HG03457 (cell line): ENCODE measurements at regions not wholly inside any gene's neighbourhood (a gene's known extent, or its start where the extent isn't known, plus 50 kb on each side); places are given as distances from the start of the nearest gene placed in this dataset.

Experiments used
- ATAC-seq: cut with Tn5 transposase; IDR thresholded peaks from one replicate; pipeline ENCODE4 v1.9.1; 2021; ENCODE audit warnings: moderate number of reproducible peaks; ENCODE audit not compliant: unreplicated experiment

DNA sequence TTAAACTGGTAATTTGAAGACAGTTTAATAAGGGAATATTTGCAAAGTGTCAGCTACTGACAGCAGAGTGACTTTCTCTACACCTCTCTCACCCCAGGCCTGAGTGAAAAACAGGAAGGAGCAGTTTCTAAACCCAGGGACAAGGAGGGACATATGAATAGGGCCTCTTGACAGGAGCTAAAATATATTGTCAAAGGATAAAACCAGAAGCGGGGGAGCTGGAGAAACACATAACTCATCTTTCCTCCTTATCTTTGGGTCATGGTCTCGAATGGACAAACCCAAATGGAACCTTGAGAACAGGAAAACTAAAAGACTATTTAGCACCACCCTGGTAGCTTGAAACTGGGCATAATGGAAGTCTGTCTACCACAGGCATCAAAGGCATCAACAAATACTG is 197.5 kb upstream of the FOXA2 start:
- no peak for ATAC-seq

DNA sequence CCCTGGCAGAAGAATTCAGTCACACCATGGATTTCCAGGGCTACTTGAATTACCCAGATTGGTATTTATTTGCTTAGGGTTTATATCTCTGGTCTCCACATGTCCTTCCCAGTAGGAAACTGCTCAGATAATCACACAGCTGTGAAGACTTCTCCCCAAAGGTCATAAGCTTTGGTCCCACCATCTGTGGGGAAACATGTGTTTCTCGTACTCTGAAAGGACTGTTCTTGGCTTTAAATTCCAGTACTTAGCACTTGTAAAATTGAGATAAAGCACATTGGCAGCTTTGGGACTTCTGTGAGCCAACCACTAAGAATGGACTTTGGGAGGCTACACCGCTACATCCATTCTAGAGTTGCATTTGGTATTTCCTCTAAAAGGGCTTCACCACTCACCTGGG is 205.3 kb upstream of the FOXA2 start:
- no peak for ATAC-seq

DNA sequence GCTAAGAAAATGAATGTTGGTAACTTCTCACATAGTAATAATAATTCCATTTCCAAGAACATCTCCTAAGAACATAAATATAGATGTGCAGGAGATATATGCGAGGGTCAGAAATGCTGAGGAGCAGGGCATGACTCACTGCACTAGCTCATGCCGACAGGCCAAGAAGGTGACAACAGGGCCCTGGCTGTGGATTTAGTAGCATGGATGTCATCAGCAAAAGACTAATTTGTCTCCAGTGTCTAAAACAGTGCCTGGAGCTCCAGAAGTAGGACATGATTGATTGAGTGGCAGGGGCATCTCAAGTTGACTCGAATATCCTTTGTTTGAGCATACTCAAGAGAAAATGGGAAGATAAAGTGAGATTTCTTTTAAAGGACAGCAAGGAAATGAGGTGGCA is 207.0 kb upstream of the FOXA2 start:
- no peak for ATAC-seq

DNA sequence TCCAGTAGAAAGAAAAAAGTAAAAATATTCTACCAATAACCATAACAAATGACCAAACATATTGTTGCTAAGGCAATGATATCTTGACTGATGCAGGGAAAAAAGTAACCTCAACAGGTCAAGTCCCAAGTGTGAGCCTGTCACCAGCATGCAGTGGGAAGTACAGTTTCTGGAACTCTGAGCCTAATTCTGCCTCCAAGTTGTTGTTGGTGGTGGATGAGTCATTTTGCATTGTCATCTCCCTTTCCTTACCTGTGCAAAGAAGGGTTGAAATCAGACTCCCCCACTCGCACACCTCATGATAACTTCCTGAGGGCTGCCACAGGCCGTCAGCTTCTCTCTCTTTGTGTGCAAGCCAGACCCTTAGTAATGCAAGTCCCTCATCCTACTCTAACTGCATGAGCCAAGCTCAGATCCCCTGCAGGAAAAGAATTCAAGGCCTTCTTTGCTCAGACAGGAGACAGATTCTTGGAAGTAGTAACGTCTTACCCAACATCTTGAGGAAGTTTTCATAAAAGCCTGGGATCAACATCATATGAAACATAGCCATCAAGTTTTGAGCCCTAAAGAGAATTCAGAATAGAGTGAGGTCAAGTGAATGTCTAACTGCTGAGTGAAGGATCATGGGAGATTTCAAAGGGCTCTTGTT is 207.6 kb upstream of the FOXA2 start:
- ATAC-seq, result no peak

DNA sequence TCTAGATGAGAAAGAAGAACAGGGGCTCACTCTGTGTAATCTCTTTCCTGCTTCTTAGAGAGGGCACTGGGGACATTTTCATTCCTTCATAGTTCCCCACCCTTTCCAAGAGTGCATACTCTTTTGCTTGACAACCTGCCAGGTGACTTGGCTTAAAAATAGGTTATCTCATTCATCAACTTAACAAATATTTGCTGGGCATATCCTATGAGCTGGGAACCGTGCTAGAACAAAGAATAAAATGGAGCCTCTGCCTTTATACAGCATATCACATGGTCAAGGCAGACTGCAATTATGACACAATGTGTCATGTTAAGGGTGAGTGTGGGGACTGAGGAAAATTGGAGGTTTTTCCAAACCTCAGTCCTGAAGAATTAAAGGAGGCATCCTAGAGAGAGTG is 209.8 kb upstream of the FOXA2 start:
- no peak for ATAC-seq

DNA sequence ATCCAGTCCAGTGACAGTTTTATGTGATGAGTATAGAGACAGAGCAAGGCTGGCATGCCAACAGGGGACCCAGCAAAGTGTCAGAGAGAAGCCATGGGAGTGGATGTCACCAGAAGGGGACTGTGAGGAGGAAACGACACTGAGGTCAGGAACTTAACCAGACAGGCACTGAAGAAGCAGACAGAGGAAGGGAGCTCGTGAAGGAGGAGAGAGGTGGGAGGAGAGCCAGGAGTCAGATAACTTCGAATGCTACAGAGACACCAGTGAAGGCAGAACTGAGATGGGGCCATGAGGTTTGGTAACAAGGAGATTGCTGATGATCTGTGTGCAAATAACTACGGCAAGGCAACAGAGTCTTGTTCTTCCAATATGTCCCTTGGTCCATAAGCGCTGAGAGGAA is 211.1 kb upstream of the FOXA2 start:
- no peak for ATAC-seq

DNA sequence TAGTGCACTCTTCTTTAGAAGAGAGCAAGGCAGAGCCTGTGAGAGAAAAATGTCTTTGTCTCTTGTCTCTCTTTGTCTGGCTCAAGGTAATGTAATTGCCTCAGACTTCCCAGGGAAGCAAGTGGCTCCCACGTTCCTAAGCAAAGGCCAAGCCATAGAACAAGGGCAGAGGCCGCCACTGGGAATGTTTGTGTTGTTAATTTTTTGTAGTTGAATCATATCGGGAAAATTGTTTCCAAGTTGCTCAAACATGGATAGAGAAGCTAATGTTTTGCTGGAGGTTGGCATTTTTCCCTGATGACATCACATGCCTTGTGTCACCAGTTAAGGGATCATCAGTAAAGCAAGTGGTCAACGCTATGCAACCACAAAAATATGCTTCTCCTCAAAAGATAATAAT is 211.5 kb upstream of the FOXA2 start:
- ATAC-seq, result no peak

DNA sequence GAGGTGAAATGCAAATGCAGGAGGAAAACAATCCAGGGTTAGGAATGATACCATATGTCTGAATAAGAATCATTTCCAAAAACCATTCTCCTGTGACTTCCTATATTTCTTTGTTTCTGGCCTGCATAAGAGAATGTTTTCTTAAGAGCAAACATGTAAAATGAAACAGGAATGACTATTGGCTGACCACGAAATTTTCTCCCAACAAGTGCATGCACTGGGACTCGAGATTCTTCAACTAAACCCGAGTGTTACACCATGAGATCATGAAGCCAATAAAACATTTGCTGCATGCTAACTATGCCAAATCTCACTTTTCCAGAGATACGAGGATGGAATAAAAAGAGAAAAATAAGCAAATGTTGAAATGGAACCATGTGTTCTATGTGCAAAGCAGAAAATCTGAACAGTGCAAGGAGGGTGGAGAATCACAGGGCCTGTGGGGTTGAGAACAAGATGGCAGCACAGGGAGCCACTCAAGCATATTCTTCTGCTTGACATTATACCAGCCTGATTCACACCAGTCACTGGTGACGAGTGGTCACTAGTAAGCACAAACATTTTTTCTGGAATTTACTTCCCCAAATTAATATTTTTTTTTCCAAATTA is 212.2 kb upstream of the FOXA2 start:
- no peak for ATAC-seq

DNA sequence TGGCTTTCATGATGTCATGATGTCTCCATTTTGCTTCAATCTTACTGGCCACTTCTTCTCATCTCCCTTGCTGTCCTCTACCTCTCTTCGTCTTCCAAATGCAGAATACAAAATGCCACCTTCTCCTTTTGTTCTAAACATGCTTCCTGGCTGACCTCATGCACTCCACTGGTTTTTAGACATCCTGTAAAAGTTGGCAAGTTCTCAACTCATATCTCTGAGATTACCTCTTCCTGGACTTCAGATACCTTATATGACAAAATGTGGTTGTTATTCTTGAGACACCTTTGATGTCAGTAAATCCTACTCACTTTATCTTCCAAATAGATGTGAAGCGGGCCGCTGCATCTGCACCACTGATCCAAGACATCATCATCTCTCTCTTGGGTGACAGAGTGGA is 212.7 kb upstream of the FOXA2 start:
- ATAC-seq, result no peak

DNA sequence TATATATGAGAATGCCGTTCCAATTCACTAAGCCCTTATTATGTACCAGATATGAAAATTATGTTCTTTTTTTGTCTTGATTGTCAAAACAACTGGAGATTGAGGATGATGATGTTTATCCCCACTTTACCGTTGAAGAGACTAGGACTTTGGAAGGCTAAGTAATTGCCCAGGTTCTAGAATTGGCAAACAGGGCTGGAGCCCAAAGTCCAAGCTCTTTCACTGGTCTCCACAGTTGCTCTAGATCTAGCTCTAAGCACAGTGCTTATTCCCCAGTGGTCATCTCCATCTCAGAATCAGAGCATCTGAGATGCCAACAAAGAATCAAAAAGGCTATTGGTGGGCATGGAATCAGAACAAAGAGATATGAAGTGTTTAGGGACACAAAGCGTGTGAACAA is 215.3 kb upstream of the FOXA2 start:
- no peak for ATAC-seq

DNA sequence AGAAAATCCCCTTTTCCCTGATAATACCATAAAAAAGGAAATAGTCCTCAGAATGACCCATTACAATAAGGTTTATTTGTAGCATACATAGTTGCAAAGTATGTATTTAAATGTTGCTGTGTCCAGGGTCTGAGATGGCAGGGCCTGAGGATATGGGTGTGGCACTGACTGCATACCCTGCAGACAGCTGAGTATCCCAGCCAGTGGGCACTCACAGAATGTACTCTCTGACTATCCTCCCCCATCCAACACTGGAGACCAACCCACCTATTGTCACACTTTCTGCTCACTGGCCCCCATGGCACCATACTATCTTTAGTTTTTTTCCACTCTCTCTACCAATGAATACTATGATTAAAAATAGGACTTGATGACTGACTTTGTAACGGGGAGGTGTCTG is 215.8 kb upstream of the FOXA2 start:
- ATAC-seq, result no peak

DNA sequence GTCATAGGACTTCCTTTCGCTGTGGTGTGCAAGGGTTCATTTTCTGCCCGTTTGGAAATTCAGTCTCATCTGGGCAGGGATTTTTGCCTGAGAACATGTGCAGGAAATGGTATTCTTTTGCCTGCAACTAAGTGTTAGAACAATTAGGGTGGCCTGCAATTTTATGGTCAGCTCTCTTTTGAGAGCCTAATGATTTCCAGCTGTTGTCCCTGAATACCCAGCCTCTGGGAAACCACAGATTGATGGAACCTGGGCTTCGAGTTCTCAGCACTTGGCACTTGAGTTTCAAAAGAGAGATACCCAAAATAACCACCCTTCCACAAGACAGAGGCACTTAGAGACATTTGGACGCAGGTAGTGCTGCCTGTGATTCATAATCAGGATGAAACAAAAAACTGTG is 217.2 kb upstream of the FOXA2 start:
- no peak for ATAC-seq

DNA sequence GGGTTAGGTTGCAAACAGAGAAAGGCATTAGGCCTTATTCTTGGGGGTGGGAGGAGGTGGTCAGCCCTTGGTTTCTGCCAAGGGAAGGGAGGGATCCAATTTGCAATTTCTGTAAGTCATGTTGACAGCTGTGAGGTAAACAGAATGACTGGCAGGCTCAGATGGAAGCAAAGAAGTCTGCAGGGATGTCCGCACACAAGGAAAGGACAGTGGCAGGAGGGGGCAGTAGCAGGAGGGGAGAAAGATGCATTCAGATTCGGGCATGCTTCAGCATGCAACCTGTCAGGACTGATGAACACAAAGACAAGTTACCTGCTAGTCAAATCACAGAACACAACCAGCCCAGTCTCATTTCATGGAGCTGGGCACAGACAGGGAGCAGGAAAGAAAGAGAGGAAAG is 217.9 kb upstream of the FOXA2 start:
- ATAC-seq, result no peak

DNA sequence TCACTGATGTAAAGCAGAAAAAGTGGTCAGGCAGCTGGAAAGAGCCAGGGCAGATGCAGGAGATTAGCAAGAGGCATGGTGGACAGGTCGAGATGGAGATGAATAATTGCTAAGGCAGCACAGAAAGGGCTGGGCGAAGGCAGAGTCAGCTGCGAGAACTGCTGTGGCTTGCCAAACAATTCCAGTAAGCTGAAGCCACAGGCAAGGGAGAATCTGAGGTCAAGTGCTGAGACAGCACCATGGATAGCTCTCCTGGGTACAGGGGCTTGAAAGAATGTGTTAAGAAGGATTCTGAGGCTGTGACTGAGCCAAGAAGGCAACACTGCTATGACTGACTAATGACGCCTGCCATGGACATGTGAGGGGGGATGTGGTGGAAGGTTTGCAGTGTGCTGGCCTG is 220.8 kb upstream of the FOXA2 start:
- no peak for ATAC-seq

DNA sequence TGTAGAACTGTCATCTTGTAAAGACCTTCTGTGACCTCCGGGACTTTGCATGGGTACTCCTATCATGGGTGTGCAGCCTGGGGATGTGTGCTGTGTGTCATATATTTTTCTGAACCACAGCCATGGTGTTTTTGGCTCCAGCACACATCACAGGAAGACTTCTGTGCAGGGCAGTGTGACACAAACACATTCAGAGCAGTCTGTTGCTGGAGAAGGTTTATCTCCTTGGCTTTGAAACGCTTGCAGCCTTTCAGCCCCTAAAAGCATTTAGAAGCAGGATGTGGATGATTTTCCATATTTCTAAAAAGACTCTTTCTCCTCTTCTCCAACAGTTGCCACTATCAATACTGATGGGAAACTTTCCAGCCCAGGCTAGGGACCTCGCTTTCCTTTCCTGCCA is 221.6 kb upstream of the FOXA2 start:
- no peak for ATAC-seq

DNA sequence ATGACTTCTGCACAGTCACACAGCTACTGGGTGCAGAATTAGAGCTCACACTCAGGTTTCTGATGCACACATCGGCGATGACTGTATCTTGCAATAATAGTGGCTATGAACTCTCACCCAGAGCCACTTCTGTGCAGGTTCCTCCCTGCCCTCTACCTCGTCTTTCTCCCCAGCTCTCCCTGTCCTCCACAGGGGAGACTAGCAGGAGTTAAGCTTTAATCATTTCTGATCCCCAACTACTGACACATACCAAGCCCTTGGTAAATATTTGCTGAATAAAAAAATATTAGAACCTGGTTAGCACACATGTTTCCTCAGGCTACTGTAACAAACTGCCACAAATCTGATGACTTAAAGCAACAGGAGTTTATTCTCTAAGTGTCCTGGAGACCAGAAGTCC is 222.7 kb upstream of the FOXA2 start:
- ATAC-seq, result no peak

DNA sequence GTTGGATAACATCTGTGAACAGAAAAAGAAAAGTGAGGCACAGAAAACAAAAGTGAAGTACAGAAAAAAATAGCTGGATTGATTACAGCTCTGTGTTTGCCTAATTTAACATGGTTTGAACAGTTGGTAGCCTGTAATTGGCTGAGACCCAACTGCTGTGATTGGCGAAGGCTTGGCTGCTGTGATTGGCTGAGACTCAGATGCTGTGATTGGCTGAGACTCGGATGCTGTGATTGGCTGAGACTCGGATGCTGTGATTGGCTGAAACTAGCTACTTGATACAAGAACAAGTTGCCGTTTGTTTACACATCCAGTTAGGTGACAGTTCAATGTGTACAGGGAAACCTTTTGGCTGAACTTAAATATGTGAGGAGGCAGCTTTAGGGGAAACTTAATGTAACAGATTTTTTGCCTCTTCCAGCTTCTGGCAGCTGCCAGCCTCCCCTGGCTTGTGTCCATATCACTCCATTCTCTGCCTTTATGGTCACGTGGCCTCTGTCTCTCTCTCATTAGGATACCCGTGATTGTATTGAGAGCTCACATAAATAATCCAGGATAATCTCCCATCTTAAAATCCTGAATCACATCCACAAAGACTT is 223.4 kb upstream of the FOXA2 start:
- ATAC-seq, result no peak

DNA sequence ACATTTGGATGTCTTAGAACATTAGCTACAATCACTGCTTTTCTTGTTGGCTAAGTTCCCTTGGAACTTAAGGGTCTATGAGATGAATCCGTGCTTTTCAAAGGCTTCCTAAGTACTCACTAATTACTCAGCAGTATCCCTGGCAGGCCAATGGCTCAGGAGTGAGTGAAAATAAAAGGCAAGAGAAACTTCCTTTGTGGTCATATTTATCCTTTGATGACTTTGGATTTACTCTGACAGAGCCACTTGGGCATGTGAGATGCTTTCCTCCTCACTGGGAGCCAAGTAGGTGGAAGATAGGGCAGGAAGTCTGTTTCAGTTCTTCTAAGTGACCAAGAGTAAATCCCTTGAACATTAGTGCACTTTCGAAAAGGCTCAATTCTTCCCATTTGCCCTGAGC is 224.3 kb upstream of the FOXA2 start:
- no peak for ATAC-seq

DNA sequence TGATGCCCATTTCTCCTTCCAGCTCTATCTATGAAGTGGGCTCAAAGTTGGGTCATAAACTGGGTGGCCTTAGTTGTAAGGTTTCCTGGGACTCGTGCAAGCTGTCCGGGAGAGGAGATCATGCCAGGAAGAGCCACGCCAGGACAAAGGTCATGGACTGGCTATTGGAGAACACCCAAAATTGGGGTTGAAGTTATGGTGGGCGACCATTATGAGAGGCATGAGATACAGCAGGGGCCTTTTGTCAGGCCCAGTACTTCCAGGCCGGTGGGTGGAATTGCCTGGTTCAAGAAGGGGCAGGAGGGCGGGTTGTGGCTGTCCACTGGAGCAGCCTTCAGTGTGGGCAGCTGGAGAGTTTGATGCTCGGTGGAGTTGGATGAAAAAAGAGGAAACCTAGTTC is 225.1 kb upstream of the SSTR4 start:
- no peak for ATAC-seq

DNA sequence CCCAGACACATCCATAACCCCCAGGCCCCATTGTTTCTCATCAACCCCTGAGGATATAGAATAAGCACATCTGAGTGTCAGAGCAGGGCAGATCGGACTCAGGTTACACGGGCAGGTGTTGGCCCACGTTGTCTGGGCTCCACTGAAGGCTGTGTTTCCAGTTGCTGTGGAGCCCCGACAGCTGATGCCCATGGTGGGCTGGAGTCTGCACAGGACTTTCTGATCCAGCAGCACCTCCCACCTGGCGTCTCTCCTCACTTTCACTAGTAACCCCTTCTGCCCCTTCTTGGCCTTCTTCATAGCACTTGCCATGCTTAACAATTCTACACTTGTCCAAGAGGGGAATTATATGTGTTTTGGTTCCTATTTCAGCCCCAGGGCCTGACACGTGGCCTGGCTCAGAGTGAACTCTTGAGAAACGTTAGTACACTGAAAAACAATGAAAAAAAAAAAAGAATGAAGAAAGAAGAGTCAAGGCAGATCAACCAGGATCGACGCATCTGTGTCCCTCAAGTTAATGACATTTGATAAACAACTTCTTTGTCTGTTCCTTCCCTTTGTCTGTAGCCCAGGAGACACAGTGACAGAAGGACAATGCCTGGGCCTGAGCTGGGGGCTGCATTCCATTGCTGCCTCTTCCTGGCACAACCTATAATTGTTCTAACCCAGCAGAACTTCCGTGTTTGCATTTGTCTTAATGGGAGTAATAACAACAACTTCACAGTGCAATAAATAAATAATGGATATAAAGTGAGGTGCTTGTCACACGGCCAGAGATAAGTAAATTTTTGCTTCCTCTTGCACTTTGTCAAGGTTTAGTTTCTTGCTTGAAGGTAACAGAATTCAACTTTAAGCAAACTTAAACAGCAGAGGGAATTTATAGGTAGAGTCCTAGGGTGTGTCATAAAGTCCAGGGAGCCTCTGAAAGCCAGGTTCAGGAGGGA is 224.2 kb upstream of the SSTR4 start:
- ATAC-seq, result no peak

DNA sequence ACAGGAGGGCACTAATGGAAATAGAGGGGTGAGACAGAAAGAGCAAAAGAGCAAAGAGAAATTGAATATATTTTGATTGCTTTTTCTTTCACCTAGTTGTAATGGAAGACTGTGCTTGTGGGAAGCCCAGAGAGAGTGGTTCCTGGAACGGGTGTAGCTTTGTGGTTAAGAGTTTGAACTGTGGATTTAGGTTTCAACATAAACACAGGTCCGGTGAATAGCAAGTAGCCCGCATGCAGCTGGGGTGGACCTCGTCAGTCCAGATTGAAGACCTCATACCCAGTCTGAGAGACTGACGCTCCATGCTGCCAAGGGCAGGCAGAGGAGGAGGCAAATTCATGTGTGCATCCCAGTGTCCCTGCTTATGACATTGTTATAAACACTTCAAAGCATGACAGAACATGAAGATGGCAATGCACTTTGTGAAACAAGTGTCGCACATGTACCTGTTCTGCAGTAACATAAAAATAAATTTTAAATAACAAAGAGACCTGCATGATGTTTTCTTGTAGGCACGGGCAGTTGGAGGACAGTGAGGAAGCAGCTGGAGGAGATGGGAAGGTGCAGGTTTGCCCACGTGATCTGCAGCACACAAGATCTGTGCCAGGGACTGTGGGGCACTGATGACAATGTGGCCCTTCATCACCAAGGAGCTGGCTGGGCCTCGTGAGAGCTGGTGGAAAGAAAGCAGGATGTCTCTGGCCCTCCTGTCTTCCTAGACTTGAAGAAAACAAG is 220.5 kb upstream of the SSTR4 start:
- no peak for ATAC-seq
